Transverse colon (tissue), 3 donors: ENCODE measurements at regions not wholly inside any gene's neighbourhood (a gene's known extent, or its start where the extent isn't known, plus 50 kb on each side); places are given as distances from the start of the nearest gene placed in this dataset.

Experiments
- POLR2A ChIP-seq: fragments of 450-650 bp; IDR thresholded peaks from one replicate; pipeline ENCODE4 v1.6.1; 2016; ENCODE audit warnings: antibody characterized with exemption, mild to moderate bottlenecking, moderate library complexity
- TF ChIP-seq, protein P1 (sequence below), 5 experiments: fragments of 200-600 bp in 3 of 5; fragments of 450-650 bp in 2 of 5; sonication (generic) in 3 of 5; IDR thresholded peaks; 1 replicate in 2 of 5; 2 replicates in 3 of 5; pipeline ENCODE4 v1.5.1; 2016 to 2017; ENCODE audit warnings: antibody characterized with exemption in 5 of 5, inconsistent platforms in 3 of 5, mild to moderate bottlenecking in 2 of 5, moderate library complexity in 1 of 5

DNA sequence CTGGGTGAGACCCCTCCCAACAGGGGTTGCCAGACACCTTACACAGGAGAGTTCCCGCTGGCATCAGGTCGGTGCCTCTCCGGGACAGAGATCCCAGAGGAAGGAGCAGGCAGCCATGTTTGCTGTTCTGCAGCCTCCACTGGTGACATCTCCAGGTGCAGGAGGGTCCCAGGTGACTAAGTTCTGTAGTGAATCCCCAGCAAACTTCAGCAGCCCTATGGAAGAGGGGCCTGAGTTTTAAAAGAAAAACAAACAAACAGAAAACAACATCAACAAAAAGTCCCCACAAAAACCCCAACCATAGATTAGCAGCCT, 515.1 kb downstream of the FRK start:
- no peak for TF ChIP-seq POLR2A
- TF ChIP-seq, protein P1, sequence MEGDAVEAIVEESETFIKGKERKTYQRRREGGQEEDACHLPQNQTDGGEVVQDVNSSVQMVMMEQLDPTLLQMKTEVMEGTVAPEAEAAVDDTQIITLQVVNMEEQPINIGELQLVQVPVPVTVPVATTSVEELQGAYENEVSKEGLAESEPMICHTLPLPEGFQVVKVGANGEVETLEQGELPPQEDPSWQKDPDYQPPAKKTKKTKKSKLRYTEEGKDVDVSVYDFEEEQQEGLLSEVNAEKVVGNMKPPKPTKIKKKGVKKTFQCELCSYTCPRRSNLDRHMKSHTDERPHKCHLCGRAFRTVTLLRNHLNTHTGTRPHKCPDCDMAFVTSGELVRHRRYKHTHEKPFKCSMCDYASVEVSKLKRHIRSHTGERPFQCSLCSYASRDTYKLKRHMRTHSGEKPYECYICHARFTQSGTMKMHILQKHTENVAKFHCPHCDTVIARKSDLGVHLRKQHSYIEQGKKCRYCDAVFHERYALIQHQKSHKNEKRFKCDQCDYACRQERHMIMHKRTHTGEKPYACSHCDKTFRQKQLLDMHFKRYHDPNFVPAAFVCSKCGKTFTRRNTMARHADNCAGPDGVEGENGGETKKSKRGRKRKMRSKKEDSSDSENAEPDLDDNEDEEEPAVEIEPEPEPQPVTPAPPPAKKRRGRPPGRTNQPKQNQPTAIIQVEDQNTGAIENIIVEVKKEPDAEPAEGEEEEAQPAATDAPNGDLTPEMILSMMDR (IDR thresholded peaks at IDR 0.05): no peak
